Left hindlimb (tissue), 1 donor: ENCODE measurements at regions not wholly inside any gene's neighbourhood (a gene's known extent, or its start where the extent isn't known, plus 50 kb on each side); places are given as distances from the start of the nearest gene placed in this dataset.

Experiments used
- DNase-seq: peaks from one replicate; pipeline ENCODE4 v3.0.0-alpha.2; 2018

DNA sequence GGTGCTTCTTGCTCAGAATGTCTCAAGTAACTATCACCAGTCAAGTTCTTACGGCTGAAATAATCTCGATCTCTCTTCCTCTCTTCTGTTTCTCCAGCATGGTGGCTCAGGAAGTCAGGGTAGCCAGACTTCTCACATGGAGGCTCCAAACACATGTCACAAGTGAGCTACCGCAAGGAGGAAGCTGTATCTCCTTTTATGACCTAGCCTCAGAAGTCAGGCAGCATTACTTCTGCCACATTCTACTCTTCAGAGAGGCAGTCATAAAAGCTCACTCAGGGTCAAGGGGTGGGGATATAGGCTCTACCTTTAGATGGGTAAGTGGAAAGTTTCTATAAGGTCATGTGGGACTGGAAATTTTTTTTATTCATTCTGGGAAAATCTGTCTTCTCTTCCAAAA lies 86.6 kb upstream of the NEO1 start:
- DNase-seq, result no peak

DNA sequence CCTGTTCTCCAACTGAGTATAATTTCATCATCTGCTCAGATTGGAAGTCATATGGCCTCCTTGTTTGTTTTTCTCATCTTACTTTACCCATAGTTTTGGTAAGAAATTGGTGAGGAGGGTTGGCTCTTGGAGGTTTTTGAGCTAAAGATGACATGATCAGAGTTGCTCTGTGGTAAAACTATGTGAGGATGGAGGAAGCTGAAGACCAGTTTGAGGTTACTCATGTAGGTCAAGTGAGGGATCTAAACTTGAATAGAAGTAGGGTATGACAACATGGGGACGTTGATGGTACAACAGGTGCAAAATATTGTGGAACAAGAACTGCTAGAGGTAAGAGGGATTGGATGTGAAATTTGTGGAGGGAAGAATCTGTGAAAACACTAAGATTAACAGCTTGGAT lies 87.7 kb upstream of the NEO1 start:
- DNase-seq, result no peak

- no peak for DNase-seq
Observed at GRCh38 chr15:72964135-72964534, 88.1 kb upstream of the NEO1 start.

DNA sequence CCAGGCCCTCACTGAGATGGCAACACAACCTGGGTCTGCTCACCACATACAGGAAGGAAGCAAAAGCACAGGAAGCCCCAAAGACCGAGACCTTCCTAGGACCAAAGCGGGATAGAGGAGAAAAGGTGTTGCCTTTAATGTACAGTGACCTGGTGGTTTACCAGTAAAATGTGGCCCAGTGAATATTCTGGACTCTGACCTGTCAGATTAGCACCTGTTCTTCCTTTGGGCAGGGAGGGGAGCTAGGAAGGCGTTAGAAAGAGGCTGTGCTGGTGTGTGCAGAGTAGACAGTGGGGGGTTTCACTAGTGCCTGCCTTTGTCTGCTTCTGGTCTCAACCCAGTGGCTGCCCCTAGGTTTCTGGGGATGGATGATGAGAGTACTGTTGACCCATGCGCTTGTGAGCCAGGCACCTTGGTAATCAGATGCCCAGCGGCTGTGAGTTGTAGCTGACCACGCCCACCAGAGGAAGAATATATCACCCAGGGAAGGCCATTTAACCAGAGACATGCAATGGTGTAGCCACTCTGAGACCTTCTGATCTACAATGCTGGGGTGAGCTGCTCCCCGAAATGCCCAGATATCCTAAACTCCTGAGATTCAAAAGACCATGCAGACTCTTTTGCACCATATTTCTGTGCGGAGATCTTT lies 90.1 kb upstream of the NEO1 start:
- DNase-seq, result no peak

- no peak for DNase-seq
Observed at GRCh38 chr15:72961346-72961745, 90.9 kb upstream of the NEO1 start.

- DNase-seq, result no peak
Observed at GRCh38 chr15:72958634-72959033, 93.6 kb upstream of the NEO1 start.

GRCh38 chr15:72953306-72953705 lies 99.0 kb upstream of the NEO1 start:
- DNase-seq, result no peak

DNA sequence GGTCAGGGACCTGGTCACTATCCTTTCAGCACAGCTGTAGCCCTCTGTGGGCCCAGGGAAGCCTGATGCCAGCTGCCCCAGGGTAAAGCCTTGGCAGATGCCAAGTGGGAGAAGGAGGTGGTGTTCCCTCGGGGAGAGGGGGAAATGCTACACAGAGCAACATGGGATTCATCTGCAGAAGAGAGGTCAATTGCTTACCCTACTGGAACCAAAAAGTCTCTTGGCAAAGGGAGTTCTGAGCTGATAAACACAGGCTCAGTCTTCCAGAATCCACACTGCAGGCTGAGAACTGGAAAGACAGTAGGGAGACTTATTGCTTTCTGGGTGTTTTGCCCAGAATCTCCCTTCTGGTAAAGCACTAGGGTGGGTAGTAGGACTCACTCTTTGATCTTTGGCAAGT lies 100.1 kb upstream of the NEO1 start:
- no peak for DNase-seq

- DNase-seq, result no peak
Observed at GRCh38 chr15:72948662-72949061, 103.6 kb upstream of the NEO1 start.

- DNase-seq, result no peak
Observed at GRCh38 chr15:72947709-72948108, 104.6 kb upstream of the NEO1 start.

DNA sequence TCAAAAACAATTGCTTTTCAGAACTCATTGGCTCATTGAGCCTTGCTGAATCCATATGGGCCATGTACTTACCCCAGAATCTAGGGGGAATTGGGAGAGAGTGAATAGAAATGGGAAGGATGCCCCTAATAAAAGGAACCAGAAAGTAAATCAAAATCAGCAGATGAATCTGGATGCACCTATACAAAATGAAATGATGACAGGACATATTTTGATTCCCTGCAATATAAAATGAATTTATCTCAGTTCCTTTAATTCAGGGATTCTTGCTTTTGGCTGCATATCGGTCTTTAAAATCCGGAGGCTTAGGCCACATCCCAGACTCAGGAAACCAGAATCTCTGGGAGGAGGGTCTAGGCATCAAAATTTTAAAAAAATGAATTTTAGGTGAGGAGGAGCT lies 107.7 kb upstream of the NEO1 start:
- DNase-seq, result no peak

- no peak for DNase-seq
Observed at GRCh38 chr15:72940229-72940622, 112.0 kb upstream of the NEO1 start.

- DNase-seq, result no peak
Observed at GRCh38 chr15:72939514-72940228, 112.6 kb upstream of the NEO1 start.

DNA sequence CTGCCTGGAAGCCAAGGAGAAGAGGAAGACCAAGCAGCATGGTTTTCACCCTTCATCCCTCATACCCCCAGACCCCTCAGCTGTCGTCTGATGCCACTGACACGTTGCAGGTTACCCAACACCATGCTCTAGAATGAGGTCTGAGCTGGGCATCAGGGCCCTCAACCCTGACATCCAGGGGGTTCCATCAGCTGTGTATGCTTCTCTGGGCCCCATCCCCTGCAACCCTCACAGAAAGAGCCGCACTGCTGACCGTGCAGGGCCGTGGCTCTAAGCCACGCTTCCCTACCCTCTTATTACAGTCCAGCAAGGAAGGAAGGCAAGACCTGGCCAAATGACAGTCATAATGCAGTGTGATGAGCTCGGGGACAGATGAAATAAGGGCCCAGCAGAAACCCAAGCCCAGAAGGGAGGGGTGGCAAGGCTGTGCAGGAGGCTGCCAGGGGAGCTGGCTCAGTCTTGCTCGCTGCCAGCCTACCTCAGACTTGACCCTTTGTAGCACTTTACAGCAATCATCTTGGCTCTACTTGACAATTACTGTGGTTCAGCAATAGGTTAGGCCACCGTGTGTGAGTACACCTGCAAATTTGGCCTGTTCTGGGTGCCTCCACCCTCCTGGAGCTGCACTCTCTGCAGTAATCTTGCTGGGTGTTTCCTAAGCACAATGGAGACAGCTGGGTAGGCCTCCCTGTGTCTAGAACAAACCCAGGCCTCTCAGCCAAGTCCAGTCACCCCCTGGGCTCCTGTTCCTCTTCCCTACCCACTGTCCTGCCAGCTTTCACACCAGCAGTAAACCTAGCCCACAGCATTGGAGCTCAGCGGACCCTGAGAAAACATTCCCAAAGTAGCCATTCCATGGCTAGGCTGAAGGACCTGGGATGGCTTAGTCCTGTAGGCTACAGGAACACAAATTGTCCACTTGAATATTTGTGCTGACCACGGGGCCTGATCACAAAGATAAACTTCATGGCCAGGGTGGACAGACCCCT lies 115.3 kb upstream of the NEO1 start:
- no peak for DNase-seq

DNA sequence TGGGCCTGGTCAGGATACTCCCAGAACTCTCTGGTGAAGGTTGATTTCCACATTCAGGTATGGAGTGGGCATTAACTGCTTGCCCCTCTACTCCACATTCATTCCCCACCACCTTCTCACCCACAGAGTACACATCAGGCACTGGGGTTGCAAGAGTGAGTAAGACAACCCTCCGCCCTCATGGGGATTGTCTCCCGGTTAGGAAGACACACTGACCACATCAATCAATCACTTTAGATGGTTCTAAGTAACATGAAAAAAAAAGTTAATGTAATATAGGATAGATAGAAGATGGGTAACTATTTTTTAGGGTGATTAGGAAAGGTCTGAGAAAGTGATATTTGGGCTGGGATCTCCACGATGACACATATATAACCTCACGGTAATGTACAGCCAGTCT lies 116.0 kb upstream of the NEO1 start:
- DNase-seq, result no peak

GRCh38 chr15:72935521-72935920 lies 116.7 kb upstream of the NEO1 start:
- no peak for DNase-seq

DNA sequence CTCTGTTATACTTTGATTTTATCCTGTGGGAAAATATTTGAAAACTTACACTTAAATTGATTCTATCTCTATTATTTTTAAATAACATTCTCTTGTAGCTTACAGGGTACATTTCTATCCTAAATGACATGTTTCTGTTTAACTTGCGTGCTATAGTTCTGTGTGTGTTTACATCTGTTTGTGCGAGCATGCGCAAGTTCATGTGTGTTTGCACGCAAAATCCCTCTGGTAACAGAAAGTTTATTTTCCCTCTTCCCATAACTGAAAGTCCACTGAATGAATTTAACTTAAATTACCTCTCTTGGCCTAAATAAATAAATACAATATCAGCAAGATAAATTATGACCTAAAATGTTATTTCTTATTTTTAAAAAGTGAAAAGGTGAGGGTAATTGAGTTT lies 117.3 kb upstream of the NEO1 start:
- DNase-seq, result no peak

GRCh38 chr15:72933976-72934375 lies 118.3 kb upstream of the NEO1 start:
- no peak for DNase-seq

DNA sequence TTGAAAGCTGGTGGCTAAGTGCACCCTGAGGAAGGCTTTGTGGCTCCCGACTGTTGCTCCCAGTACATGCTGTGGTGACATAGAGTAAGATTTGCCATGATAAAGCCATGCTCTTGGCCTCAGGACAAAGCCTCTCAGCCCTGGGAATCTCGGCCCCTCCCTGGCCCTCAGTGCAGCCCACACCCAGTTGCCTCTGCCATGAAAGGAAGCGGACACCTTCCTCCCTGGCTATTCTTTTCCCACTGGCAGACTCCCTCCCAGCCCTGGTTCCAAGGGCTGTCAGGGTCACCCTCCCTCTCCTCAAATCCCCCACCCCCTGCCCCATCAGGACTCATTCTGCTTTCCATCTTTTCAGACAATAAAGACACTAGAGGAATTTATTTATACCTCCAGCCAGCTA lies 119.8 kb upstream of the NEO1 start:
- no peak for DNase-seq

GRCh38 chr15:72927451-72927850 lies 124.8 kb upstream of the NEO1 start:
- no peak for DNase-seq

DNA sequence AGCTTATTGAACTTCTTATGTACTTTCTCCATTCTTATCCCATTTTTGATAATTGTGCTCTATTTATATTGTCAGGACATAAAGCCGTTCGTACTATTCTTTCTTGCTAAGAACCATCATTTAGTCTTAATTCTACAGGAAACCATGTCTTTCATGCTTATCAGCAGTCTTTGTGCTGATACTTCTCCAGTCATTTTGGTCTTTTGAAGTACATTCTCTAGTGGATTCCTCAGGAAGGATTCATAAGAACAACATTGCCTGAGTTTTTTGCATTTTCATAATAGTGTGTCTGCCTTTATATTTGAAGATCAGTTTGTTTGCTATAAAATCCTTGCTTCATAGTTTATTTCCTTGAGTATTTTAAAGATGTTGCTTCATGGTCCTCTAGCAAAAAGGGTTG lies 126.6 kb upstream of the NEO1 start:
- DNase-seq, result no peak

GRCh38 chr15:72923289-72923688 lies 129.0 kb upstream of the NEO1 start:
- DNase-seq, result no peak

DNA sequence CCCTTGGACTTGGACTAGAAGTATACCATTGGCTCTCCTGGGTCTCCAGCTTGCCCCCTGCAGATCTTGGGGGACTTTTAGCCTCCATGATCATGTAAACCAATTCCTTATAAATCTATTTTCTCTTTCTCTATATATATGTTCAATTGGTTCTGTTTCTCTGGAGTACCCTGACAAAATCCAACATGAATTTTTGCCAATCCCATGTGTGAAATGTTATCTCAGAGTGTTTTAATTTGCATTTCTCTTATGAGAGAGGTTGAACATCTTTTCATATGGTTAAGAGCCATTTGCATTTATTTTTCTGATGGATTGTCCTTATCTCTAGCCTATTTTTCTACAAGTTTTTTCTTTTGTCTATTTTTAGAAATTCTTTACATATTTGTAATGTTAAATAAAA lies 131.7 kb upstream of the NEO1 start:
- DNase-seq, result no peak
